GM12878 (cell line): ENCODE measurements at regions not wholly inside any gene's neighbourhood (a gene's known extent, or its start where the extent isn't known, plus 50 kb on each side); places are given as distances from the start of the nearest gene placed in this dataset.

Source experiments
- ATAC-seq: fragments of 200-7000 bp; cut with Tn5 transposase; 3 replicates; pipeline ENCODE4 v1.9.1; 2020; ENCODE audit warnings: mild to moderate bottlenecking, moderate library complexity
- BruUV-seq: library from RNA; stranded (reverse); fragments of 400-500 nt; replicated peaks from 2 replicates; lab custom pipeline; 2021; lab: Mats Ljungman, UMichigan
- CTCF ChIA-PET: fragments of 300-600 bp; sonication (Branson Sonifier 250); formaldehyde crosslinking; extraction: SDS; loops from one replicate; lab custom pipeline; 2021; ENCODE audit warnings: inconsistent platforms; lab: Yijun Ruan, JAX
- POLR2A ChIA-PET: fragments of 350-600 bp; formaldehyde crosslinking; extraction: SDS; loops from one replicate; lab custom pipeline; 2021; ENCODE audit warnings: inconsistent platforms; lab: Charles Lee
- RAD21 ChIA-PET: fragments of 300-600 bp; sonication (Branson Sonifier 250); formaldehyde crosslinking; loops from one replicate; lab custom pipeline; 2023; ENCODE audit warnings: antibody characterized with exemption; ENCODE audit not compliant: unreplicated experiment; lab: Charles Lee
- SMC1A ChIA-PET: fragments of 300-600 bp; sonication (Branson Sonifier 250); formaldehyde crosslinking; loops from one replicate; lab custom pipeline; 2023; ENCODE audit not compliant: unreplicated experiment, uncharacterized antibody; lab: Charles Lee
- DNase-seq: peaks from one replicate; pipeline ENCODE4 v3.0.0-alpha.2; 2011; ENCODE audit warnings: low read depth, low spot score
- FAIRE-seq: peaks from 3 replicates; lab custom pipeline; 2011; peaks lifted over from hg19 to GRCh38; lab: Jason Lieb, UNC
- H2AFZ ChIP-seq: 2 replicates; pipeline ENCODE4 v1.6.0; 2011; ENCODE audit warnings: low read depth, low read length, control low read depth; ENCODE audit not compliant: control insufficient read depth
- H3K27ac ChIP-seq: 2 replicates; pipeline ENCODE4 v1.5.1; 2011; ENCODE audit warnings: control low read depth; ENCODE audit not compliant: control insufficient read depth, insufficient read depth
- H3K27me3 ChIP-seq, 2 experiments: replicated peaks in 1 of 2; 2 replicates each; pipeline versions ENCODE4 v1.6.0 to v1.6.1; 2011; ENCODE audit warnings: low read length in 1 of 2; ENCODE audit not compliant: control insufficient read depth in 2 of 2, insufficient read depth in 2 of 2
- H3K36me3 ChIP-seq, 2 experiments: 2 replicates each; pipeline ENCODE4 v1.5.1; 2011; ENCODE audit warnings: low read length in 1 of 2; ENCODE audit not compliant: control insufficient read depth in 2 of 2, insufficient read depth in 2 of 2
- H3K4me1 ChIP-seq: 2 replicates; pipeline ENCODE4 v1.6.1; 2011; ENCODE audit warnings: mild to moderate bottlenecking, low read length, moderate library complexity, mixed read lengths; ENCODE audit not compliant: control insufficient read depth, insufficient read depth
- H3K4me2 ChIP-seq: 2 replicates; pipeline ENCODE4 v1.6.0; 2011; ENCODE audit warnings: control low read depth; ENCODE audit not compliant: control insufficient read depth, insufficient read depth
- H3K4me3 ChIP-seq: fragments of 200-600 bp; sonication (generic); 2 replicates; pipeline ENCODE4 v1.5.1; 2016
- H3K79me2 ChIP-seq: 2 replicates; pipeline ENCODE4 v1.6.0; 2011; ENCODE audit warnings: low read length; ENCODE audit not compliant: control insufficient read depth, insufficient read depth
- H3K9ac ChIP-seq: 2 replicates; pipeline ENCODE4 v1.8.0; 2011; ENCODE audit warnings: low read length, control low read depth, mixed read lengths; ENCODE audit not compliant: control insufficient read depth, insufficient read depth
- H3K9me3 ChIP-seq: replicated peaks from 3 replicates; pipeline ENCODE4 v1.5.1; 2011; ENCODE audit warnings: mild to moderate bottlenecking, low read length; ENCODE audit not compliant: control insufficient read depth, insufficient read depth
- H4K20me1 ChIP-seq: 2 replicates; pipeline ENCODE4 v1.6.0; 2011; ENCODE audit not compliant: control insufficient read depth, insufficient read depth
- CHD2 ChIP-seq: IDR thresholded peaks from 2 replicates; pipeline ENCODE4 v1.6.1; 2011; ENCODE audit warnings: low read depth, low read length, improper control_type of control experiment, borderline replicate concordance
- EP300 ChIP-seq, 2 experiments: fragments of 150-350 bp in 1 of 2; IDR thresholded peaks; 2 replicates each; pipeline ENCODE4 v1.6.1; 2011 to 2012; ENCODE audit warnings: low read depth in 2 of 2, low read length in 2 of 2, borderline replicate concordance in 1 of 2, improper control_type of control experiment in 1 of 2, inconsistent platforms in 1 of 2; ENCODE audit not compliant: control insufficient read depth in 1 of 2
- LARP7 ChIP-seq: fragments of 450-650 bp; IDR thresholded peaks from 2 replicates; pipeline ENCODE4 v1.6.1; 2017; ENCODE audit warnings: mild to moderate bottlenecking
- MYC ChIP-seq: IDR thresholded peaks from 2 replicates; pipeline ENCODE4 v1.6.1; 2011; ENCODE audit warnings: mild to moderate bottlenecking, low read length, moderate library complexity, inconsistent platforms; ENCODE audit not compliant: insufficient read depth, insufficient replicate concordance, insufficient read length, severe bottlenecking
- WGBS: methylation state at CpG from one replicate; pipeline ENCODE4 v1.1.6; 2016; ENCODE audit warnings: low lambda C conversion rate; ENCODE audit not compliant: insufficient replicate concordance, insufficient coverage; ENCODE audit errors: missing lambda C conversion rate; 5-methylcytosine and 5-hydroxymethylcytosine counted together
- in situ Hi-C: fragments of 300-500 bp; cut with MboI; formaldehyde crosslinking; loops from 9 replicates; pipeline ENCODE4 v1.14.3; 2018; ENCODE audit warnings: mixed read lengths
- intact Hi-C: fragments of 100-400 bp; cut with micrococcal nuclease; formaldehyde crosslinking; loops from one replicate; pipeline ENCODE4 v1.14.2; 2022; ENCODE audit not compliant: unreplicated experiment
- TF ChIP-seq, protein P1 (sequence below): fragments of 450-650 bp; IDR thresholded peaks from 2 replicates; pipeline ENCODE4 v1.6.1; 2018; ENCODE audit warnings: mild to moderate bottlenecking, low read depth, moderate library complexity; ENCODE audit not compliant: partially characterized antibody

DNA sequence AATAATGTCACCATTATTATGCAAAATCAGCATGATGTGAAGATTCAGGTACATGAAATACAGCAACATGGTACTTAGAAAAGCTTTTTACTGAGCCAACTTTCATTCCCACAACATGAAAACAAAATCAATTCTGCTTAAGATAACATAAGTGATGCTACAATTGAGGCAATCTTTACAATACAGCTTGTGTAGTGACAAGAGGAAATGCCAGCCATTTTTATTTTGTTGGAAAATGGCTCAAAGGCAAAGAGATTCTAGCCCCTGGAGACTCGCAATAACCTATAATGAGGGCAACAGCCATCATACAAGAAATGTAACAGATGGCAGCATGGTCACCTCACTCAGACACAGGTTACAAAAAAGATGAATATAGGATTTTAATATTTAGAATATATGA lies 560.4 kb downstream of the SPOCK3 start:
- intact Hi-C loops (no loop called here), in situ Hi-C loops (no loop called here)
- no peak for TF ChIP-seq CHD2
- no peak for TF ChIP-seq MYC
- no peak for TF ChIP-seq LARP7
- TF ChIP-seq, protein P1, sequence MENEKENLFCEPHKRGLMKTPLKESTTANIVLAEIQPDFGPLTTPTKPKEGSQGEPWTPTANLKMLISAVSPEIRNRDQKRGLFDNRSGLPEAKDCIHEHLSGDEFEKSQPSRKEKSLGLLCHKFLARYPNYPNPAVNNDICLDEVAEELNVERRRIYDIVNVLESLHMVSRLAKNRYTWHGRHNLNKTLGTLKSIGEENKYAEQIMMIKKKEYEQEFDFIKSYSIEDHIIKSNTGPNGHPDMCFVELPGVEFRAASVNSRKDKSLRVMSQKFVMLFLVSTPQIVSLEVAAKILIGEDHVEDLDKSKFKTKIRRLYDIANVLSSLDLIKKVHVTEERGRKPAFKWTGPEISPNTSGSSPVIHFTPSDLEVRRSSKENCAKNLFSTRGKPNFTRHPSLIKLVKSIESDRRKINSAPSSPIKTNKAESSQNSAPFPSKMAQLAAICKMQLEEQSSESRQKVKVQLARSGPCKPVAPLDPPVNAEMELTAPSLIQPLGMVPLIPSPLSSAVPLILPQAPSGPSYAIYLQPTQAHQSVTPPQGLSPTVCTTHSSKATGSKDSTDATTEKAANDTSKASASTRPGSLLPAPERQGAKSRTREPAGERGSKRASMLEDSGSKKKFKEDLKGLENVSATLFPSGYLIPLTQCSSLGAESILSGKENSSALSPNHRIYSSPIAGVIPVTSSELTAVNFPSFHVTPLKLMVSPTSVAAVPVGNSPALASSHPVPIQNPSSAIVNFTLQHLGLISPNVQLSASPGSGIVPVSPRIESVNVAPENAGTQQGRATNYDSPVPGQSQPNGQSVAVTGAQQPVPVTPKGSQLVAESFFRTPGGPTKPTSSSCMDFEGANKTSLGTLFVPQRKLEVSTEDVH = no peak
- no peak for TF ChIP-seq EP300 (IDR thresholded peaks at IDR 0.05; ENCODE audit: borderline replicate concordance in 1 of 2, control insufficient read depth in 1 of 2, low read depth in 2 of 2, low read length in 2 of 2)
- SMC1A ChIA-PET = interaction anchor here (1.1 kb wide), 1 partner anchor 10 kb away, joined by 3 read pairs; no protein-coding TSS in a partner anchor
- CTCF ChIA-PET = no interaction called here
- POLR2A ChIA-PET = no interaction called here
- no peak for ATAC-seq
- DNase-seq = no peak
- RAD21 ChIA-PET = no interaction called here
- Histone ChIP-seq H3K79me2 (no peaks in the 10 kb centered on the region), H4K20me1 (no peaks in the 10 kb centered on the region), H3K4me2 (no peak overlapping the region), H3K4me1 (no peaks in the 10 kb centered on the region), H3K36me3 (no peaks in the 10 kb centered on the region), H3K9ac (no peak overlapping the region), H3K9me3 (peaks cover 2% of the 10 kb centered on the region; the same call in 1 of the 3 replicates), H3K27me3 (no peaks in the 10 kb centered on the region), H3K27ac (no peak overlapping the region), H3K4me3 (no peak overlapping the region), H2AFZ (no peak overlapping the region)
- WGBS = 93% methylated on average over 1 of the region's 1 CpG
- BruUV-seq = no TSS peak
- FAIRE-seq = no peak
